ENCODE measurements at regions not wholly inside any gene's neighbourhood (a gene's known extent, or its start where the extent isn't known, plus 50 kb on each side); places are given as distances from the start of the nearest gene placed in this dataset.

DNA sequence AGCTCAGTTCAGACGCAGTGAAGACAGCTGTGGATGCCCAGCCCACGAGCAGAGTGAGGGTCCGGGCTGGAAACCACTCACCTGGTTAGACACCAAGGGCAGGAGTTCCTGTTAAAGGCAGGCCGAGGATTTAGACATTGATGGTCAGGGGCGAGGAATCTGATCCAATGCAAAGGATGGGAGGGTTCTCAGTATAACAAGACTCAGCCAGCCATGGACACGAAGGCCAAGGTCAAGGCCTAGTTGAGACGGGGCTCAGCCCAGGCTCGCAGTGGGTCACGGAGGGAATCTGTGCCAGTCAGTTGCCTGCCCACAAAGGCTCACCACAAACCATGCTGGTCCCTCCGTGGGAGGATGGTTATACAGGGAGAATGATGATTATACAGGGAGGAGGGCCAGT is 63.3 kb upstream of the FCN1 start:
- POLR2A ChIA-PET = no interaction called here
- peak in 1 of 10 donors; percentile 3 for DNase-seq
- peaks cover 5 to 21% (median 8%) of the 10 kb centered on the region in 5 donors for H3K27me3 Mint-ChIP-seq
- H3K36me3 Mint-ChIP-seq = no peaks in the 10 kb centered on the region
- H3K9me3 Mint-ChIP-seq = peaks cover 0 to 11% (median 0%) of the 10 kb centered on the region in 9 donors
- no peak overlapping the region for H3K27ac Mint-ChIP-seq
- no peak overlapping the region for H3K4me3 Mint-ChIP-seq
- ATAC-seq = no peak
- H3K4me1 Mint-ChIP-seq = no peaks in the 10 kb centered on the region

GRCh38 chr9:134981829-134982228 is 64.1 kb upstream of the FCN1 start:
- H3K36me3 Mint-ChIP-seq = no peaks in the 10 kb centered on the region
- H3K4me3 Mint-ChIP-seq = no peak overlapping the region
- H3K27me3 Mint-ChIP-seq = peaks cover 5 to 21% (median 8%) of the 10 kb centered on the region in 5 donors
- DNase-seq = no peak
- POLR2A ChIA-PET = no interaction called here
- peaks cover 0 to 11% (median 5%) of the 10 kb centered on the region in 9 donors for H3K9me3 Mint-ChIP-seq
- no peak overlapping the region for H3K27ac Mint-ChIP-seq
- no peaks in the 10 kb centered on the region for H3K4me1 Mint-ChIP-seq
- ATAC-seq = no peak

DNA sequence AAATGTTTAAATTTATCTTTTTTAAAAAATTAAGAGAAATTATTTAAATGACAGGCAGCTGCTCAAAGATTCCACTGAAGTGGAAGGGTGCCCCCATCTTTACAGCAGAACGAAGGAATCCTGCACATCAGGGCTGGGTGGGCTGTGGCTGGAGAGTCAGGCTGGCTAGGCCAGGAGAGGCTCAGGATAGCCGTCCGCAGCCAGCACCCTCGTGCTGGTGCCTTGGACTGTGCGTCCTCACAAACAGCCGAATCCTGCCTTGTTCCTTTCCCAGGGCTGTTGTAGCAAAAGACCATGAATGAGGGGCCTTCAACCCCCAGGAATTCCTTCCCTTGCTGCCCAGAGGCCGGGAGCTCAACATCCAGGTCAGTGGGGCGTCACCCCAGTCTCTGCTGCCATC is 64.6 kb upstream of the FCN1 start:
- peak in 1 of 10 donors; percentile 6 for DNase-seq
- Mint-ChIP-seq H3K4me1 (no peaks in the 10 kb centered on the region), H3K4me3 (no peak overlapping the region), H3K27me3 (peaks cover 5 to 21% (median 8%) of the 10 kb centered on the region in 5 donors), H3K9me3 (peaks cover 0 to 11% (median 8%) of the 10 kb centered on the region in 9 donors), H3K27ac (no peak overlapping the region), H3K36me3 (peaks cover 0 to 2% (median 0%) of the 10 kb centered on the region in 3 donors)
- POLR2A ChIA-PET = no interaction called here
- no peak for ATAC-seq

DNA sequence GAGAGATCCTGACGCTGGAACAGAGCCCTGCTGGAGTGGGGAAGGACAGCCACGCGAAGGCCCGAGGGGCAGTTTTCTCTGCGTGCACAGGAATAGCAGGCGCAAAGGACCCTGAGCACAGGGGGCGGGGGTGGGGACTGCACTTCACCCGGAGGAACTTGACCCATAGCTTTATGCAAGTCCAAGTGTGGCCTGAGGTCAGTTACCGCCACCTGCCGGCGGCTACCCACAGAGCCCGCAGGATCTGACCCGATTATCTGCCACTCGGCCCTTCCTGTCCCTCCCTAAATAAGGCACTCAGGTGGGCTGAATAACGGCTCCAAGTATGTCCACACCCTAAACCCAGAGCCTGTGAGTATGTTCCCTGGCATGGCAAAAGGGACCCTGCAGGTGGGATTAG is 65.4 kb upstream of the FCN1 start:
- ATAC-seq (no peak), DNase-seq (peak in 2 of 10 donors; percentile 12 to 49)
- POLR2A ChIA-PET = no interaction called here
- Mint-ChIP-seq H3K4me1 (no peaks in the 10 kb centered on the region), H3K36me3 (peaks cover 0 to 4% (median 0%) of the 10 kb centered on the region in 3 donors), H3K27me3 (peaks cover 5 to 21% (median 8%) of the 10 kb centered on the region in 5 donors), H3K27ac (no peak overlapping the region), H3K4me3 (no peak overlapping the region), H3K9me3 (peaks cover 0 to 14% (median 11%) of the 10 kb centered on the region in 9 donors)

GRCh38 chr9:134983506-134984371 is 66.0 kb upstream of the FCN1 start:
- H3K4me3 Mint-ChIP-seq = no peak overlapping the region

DNA sequence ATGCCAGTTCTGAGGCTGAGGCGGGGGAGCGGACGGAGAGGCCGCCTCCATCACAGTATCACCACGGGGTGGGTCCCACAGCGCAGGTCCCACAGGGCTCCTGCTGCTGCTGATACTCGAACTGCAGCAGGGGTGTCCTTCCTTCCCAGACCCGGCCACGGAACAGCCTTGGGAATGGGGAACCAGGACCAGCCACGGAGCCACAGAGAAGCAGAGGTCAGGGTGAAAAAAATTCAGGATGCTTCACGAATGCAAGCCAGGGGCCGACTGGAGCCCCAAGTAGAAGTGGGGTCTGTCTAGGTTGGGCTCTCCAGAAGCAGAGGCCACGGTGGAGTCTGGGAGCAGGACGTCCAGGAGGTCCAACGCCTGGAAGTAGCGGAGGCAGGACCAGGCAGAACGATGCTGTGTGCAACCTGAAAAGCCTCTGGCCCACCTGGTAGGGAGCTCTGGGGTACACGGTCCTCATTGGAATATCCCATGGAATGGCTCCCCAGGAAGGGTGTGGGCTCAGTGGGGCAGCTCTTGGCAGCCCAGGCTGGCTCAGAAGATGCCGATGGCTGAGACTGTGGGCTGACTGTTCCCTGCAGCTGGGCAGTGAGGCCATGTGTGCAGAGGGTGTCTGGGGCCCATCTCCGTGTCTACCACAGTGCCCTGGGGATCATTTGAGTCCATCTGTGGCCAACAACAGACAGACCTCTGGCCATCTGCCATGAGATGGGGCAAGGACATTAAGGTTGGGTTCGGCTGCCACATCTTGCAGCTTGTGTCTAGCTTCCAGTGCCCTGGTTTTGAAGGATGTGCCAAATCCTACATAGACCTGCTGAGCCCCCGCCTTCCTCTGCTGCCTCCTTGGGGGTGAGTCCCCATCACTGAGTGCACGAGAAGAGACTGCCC is 66.9 kb upstream of the FCN1 start:
- Mint-ChIP-seq H3K4me1 (no peaks in the 10 kb centered on the region), H3K27ac (no peak overlapping the region), H3K27me3 (peaks cover 5 to 27% (median 11%) of the 10 kb centered on the region in 5 donors), H3K4me3 (no peak overlapping the region), H3K36me3 (peaks cover 0 to 4% (median 0%) of the 10 kb centered on the region in 3 donors), H3K9me3 (peaks cover 0 to 14% (median 11%) of the 10 kb centered on the region in 9 donors)
- peak in 1 of 10 donors; percentile 16 for DNase-seq
- no peak for ATAC-seq
- POLR2A ChIA-PET = no interaction called here

More at GRCh38 chr9:134983506-134984371, 66.0 kb upstream of the FCN1 start:
- peaks cover 0 to 4% (median 0%) of the 10 kb centered on the region in 3 donors for H3K36me3 Mint-ChIP-seq
- H3K4me1 Mint-ChIP-seq = no peaks in the 10 kb centered on the region
- DNase-seq = no peak
- no peak overlapping the region for H3K27ac Mint-ChIP-seq
- ATAC-seq = no peak
- H3K9me3 Mint-ChIP-seq = peaks cover 0 to 14% (median 11%) of the 10 kb centered on the region in 9 donors
- POLR2A ChIA-PET = no interaction called here
- H3K27me3 Mint-ChIP-seq = peaks cover 5 to 24% (median 7%) of the 10 kb centered on the region in 5 donors

DNA sequence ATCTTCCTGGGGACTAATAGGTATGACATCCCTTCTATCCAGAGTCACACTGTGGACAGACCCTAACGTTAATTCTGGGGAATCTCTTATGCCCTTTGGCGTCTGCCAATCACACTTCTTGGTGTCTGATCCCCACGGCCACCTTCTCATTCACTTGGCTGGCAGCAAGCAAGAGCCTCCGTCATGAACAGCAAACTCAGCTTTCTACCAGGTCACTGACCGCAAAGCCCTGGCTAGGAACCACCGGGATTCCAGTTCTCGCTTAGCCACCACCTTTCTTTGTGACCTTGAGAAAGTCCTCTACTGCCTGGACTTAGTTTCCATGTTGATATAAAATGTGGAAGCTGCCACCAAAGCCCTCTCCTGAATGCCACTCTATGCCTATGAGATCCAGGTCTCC is 67.7 kb upstream of the FCN1 start:
- Mint-ChIP-seq H3K4me3 (no peak overlapping the region), H3K4me1 (no peaks in the 10 kb centered on the region), H3K36me3 (peaks cover 0 to 4% (median 0%) of the 10 kb centered on the region in 3 donors), H3K27ac (no peak overlapping the region), H3K27me3 (peaks cover 5 to 27% (median 11%) of the 10 kb centered on the region in 5 donors), H3K9me3 (peaks cover 0 to 14% (median 11%) of the 10 kb centered on the region in 9 donors)
- DNase-seq (no peak), ATAC-seq (no peak)
- POLR2A ChIA-PET = no interaction called here

DNA sequence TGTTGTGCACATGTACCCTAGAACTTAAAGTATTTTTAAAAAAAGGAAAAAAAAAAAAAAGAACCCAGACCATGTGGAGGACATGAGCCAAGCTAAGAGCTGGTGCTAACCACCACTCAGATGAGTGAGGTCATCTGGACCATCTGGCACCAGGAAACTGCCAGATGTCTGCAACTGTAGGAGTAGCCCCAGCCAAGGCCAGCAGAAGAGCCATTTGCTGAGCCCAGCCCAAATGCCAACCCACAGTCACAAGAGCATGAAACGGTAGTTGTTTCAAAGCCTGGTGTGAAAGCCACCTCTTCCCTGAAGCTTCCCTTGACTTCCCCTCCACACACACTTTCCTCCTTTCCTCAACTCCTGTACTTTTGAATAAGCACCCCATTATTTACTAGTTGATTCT is 69.2 kb upstream of the FCN1 start:
- Mint-ChIP-seq H3K27ac (no peak overlapping the region), H3K9me3 (peaks cover 0 to 14% (median 7%) of the 10 kb centered on the region in 9 donors), H3K4me3 (no peak overlapping the region), H3K27me3 (peaks cover 3 to 14% (median 5%) of the 10 kb centered on the region in 5 donors), H3K4me1 (no peaks in the 10 kb centered on the region), H3K36me3 (peaks cover 0 to 4% (median 0%) of the 10 kb centered on the region in 3 donors)
- no peak for ATAC-seq
- POLR2A ChIA-PET = no interaction called here
- DNase-seq = no peak

DNA sequence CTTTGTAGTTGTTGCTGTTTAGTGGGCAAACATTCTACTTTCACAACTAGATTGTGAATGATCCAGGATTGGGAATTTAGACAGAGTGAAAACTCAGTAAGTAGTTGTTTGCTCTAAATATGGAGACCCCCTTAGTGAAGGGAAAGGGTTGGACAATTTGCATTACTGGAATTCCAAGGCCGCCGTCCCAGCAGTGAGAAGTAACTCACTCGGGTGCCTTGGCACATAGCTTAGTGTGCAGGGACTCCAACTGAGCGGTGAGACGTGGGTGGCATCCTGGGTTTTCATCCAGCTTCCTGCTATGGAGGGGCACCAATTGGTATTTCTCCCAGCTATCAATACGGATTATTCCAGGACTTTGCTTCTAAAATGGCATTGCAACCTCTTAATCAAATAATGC is 69.7 kb upstream of the FCN1 start:
- H3K9me3 Mint-ChIP-seq = peaks cover 0 to 14% (median 7%) of the 10 kb centered on the region in 9 donors
- peaks cover 2 to 10% (median 5%) of the 10 kb centered on the region in 5 donors for H3K27me3 Mint-ChIP-seq
- H3K36me3 Mint-ChIP-seq = peaks cover 0 to 4% (median 0%) of the 10 kb centered on the region in 3 donors
- no peak for ATAC-seq
- no peak overlapping the region for H3K4me3 Mint-ChIP-seq
- no peak for DNase-seq
- POLR2A ChIA-PET = no interaction called here
- no peaks in the 10 kb centered on the region for H3K4me1 Mint-ChIP-seq
- no peak overlapping the region for H3K27ac Mint-ChIP-seq

GRCh38 chr9:134987906-134988700 is 70.4 kb upstream of the FCN1 start:
- Mint-ChIP-seq H3K27me3 (peaks cover 0 to 9% (median 5%) of the 10 kb centered on the region in 5 donors), H3K36me3 (peaks cover 0 to 4% (median 0%) of the 10 kb centered on the region in 3 donors), H3K9me3 (peaks cover 0 to 14% (median 7%) of the 10 kb centered on the region in 9 donors), H3K27ac (no peak overlapping the region), H3K4me3 (no peak overlapping the region), H3K4me1 (no peaks in the 10 kb centered on the region)
- POLR2A ChIA-PET = no interaction called here
- DNase-seq (peak in 1 of 10 donors; percentile 12), ATAC-seq (no peak)

DNA sequence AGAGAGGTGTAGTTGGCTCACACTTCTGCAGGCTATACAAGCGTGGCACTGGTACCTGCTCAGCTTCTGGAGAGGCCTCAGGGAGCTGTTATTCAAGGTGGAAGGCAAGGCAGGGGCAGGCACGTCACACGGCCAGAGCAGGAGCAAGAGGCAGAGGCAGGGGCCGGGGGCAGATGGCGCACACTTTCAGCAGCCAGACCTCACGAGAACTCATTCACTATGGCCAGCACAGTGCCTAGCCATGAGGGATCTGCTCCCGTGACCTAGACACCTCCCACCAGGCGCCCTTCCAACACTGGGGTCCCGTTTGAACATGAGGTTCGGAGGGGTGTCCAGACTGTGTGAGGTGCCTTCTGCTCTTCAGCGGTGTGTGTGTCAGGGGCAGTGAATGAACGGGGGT is 71.0 kb upstream of the FCN1 start:
- Mint-ChIP-seq H3K27me3 (peaks cover 0 to 9% (median 5%) of the 10 kb centered on the region in 5 donors), H3K4me1 (no peaks in the 10 kb centered on the region), H3K36me3 (peaks cover 0 to 4% (median 0%) of the 10 kb centered on the region in 3 donors), H3K27ac (no peak overlapping the region), H3K9me3 (peaks cover 0 to 14% (median 7%) of the 10 kb centered on the region in 9 donors), H3K4me3 (no peak overlapping the region)
- POLR2A ChIA-PET = no interaction called here
- DNase-seq = no peak
- no peak for ATAC-seq
